ENCODE measurements at regions not wholly inside any gene's neighbourhood (a gene's known extent, or its start where the extent isn't known, plus 50 kb on each side); places are given as distances from the start of the nearest gene placed in this dataset.
"Not testable (repeated sequence)": the region's sequence is repeated elsewhere in the genome, so short reads cannot be mapped to it uniquely, and the experiment has no call there.

DNA sequence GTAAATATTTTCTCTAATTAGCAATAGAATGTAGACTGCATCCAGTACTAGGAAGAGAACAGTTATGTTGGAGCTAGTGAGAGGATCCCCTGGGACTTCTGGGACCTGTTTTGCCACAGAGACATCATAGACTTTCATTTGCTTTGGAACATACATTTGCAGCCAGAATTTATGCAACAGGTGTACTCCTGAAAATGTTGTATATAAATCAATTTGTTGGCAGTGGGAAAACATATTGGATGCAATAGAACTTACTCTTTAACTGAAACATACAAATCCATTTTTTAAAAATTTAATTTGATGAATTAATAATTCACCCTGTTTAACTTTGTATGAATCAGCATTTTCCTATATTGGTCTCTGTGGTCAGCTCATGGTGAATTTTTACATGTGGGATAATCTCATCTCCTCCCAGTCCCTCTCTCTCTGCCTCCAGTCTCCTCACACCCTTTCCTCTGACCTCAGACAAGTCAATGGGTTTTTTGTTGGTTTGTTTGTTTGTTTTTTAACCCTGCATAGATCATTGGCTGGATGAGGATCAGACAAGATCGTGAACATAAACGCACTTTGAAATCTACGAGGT is 263.0 kb downstream of the LPIN1 start:
- no peak for TF ChIP-seq JUND (IDR thresholded peaks at IDR 0.05; ENCODE audit: low read depth)
- in situ Hi-C loops (cut with HindIII; ENCODE audit: low pct_unique_long_range_greater_than_20kb, low sequenced_read_pairs), result no loop called here
- no peak for DNase-seq (ENCODE audit: low read depth in 1 of 2, low spot score in 1 of 2)

DNA sequence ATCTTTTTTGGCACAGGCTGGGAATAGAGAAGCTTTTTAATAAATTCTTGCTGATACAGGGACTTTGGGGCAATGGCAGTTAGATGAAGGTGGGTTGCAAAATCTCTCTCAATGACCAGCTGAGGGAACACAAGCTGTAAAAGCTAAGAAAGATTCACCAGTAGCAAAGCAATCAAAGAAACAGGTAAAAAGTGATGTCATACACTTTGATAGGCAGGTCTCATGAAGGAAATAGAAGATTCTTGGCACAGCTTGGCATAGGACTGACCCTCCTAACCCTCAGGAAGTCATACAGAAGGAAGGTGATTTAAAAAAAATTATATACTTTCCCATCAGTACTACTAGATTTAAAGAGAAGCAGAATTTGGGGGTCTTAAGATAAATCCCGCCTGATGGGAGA is 263.6 kb downstream of the LPIN1 start:
- in situ Hi-C loops (cut with HindIII; ENCODE audit: low pct_unique_long_range_greater_than_20kb, low sequenced_read_pairs), result no loop called here
- no peak for DNase-seq (ENCODE audit: low read depth in 1 of 2, low spot score in 1 of 2)
- no peak for TF ChIP-seq JUND (IDR thresholded peaks at IDR 0.05; ENCODE audit: low read depth)

DNA sequence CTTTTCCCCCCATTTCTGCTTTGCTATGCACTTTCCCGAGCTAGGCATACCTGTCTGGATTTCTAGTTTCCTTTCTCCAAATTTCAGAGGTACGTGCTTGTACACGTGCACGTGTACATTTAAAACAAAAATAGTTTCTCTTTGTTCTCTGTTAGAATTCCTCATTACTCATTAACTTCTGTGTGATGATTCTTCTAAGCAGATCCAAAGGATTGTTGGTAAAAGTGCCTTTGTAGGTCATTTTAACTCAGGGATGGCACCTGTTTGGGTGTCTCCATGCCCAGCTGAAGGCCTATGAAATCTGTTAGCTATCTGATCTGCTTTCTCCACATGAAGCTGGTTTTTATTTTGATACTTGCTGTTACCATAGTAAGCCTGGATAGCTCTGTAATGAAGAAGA is 264.3 kb downstream of the LPIN1 start:
- TF ChIP-seq JUND (IDR thresholded peaks at IDR 0.05; ENCODE audit: low read depth), result no peak
- in situ Hi-C loops (cut with HindIII; ENCODE audit: low pct_unique_long_range_greater_than_20kb, low sequenced_read_pairs), result no loop called here
- no peak for DNase-seq (ENCODE audit: low read depth in 1 of 2, low spot score in 1 of 2)

DNA sequence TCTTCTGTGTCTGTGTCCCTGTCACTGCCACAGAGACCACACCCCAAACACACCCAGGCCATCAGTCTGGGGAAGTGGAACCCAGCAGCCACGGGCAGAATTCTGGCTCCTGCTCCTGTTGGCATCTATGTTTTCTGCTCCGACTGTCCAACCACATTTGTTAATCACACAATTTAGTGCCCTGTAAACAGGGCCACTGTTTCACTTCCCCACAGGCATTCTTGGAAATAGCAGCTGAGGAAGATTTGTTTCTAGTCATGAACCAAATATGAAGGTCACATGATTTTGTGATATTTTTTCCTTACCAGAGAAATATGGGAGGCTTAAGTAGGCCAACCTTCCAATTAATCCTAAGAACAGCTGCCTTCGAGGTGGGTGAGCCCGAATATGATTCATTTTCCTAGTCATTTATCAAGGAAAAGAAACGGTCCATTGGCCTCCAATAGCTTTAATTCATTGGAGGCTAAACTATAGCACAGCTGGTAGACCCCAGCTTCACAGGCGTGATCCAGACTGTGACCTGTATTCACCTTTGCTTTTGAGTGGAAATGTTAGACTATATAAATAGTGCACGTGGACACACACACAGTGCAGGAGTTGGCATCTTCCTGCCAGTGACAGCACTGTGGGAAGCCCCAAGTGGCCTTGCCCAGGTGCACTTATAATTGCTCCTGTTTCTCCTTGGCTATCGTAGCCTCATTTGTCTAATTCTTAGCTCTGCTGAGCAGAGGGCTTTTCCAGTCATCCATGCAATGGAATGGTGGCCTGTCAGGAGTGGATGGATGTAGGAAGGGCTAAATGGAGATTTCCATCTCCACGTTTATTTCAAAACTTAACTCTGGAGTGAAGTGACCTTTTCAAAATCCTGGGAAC is 267.9 kb downstream of the LPIN1 start:
- TF ChIP-seq JUND (IDR thresholded peaks at IDR 0.05; ENCODE audit: low read depth), result no peak
- no peak for DNase-seq (ENCODE audit: low read depth in 1 of 2, low spot score in 1 of 2)
- in situ Hi-C loops (cut with HindIII; ENCODE audit: low pct_unique_long_range_greater_than_20kb, low sequenced_read_pairs), result no loop called here

DNA sequence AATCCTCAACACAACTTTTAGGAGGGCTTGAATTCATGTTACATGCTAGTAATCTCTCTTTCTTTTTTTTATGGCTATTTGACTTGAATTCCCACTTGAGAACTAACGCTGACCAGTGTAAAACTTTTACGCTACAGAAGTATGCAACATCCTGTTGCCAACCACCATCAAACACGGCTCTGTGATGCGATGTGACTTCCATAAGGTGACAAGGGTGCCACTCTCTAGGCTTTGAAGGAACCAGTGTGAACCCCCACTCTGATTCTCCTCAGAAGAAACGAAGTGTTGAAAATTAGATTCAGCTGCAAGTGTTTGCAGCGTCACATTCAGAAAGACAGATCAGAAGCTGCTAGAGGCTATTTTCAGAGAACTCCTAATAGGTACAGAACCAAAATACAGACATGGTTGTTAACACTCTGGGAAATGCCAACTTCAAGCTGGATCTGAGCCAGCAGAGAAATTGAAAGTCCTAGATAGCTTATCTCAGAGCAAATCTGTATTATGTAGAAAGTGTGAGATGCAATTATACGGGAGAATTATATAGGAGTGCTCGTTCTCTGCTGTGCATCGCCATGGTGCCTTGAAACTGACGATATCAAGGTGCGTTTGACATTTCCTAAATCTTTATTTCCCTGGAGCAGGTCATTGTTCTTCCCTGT is 271.2 kb downstream of the LPIN1 start:
- in situ Hi-C loops (cut with HindIII; ENCODE audit: low pct_unique_long_range_greater_than_20kb, low sequenced_read_pairs), result no loop called here
- no peak for TF ChIP-seq JUND (IDR thresholded peaks at IDR 0.05; ENCODE audit: low read depth)
- DNase-seq (ENCODE audit: low read depth in 1 of 2, low spot score in 1 of 2), result no peak

DNA sequence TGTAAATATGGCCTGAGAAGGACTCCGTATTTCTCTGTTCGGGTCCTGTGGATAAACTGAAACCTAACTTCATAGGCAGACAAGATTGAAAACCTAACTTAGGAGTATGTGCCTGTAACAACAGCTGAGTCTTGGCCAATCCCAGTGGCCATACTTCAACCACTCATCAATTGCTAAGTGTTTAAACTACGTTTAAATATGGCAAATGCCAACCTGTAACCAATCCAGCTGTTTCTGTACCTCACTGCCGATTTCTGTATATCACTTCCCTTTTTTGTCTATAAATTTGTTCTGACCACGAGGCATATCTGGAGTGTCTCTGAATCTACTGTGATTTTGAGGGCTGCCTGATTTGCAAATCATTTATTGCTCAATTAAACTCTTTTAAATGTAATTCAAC is 272.3 kb downstream of the LPIN1 start:
- in situ Hi-C loops (cut with HindIII; ENCODE audit: low pct_unique_long_range_greater_than_20kb, low sequenced_read_pairs); DNase-seq (ENCODE audit: low read depth in 1 of 2, low spot score in 1 of 2): not testable (repeated sequence)

DNA sequence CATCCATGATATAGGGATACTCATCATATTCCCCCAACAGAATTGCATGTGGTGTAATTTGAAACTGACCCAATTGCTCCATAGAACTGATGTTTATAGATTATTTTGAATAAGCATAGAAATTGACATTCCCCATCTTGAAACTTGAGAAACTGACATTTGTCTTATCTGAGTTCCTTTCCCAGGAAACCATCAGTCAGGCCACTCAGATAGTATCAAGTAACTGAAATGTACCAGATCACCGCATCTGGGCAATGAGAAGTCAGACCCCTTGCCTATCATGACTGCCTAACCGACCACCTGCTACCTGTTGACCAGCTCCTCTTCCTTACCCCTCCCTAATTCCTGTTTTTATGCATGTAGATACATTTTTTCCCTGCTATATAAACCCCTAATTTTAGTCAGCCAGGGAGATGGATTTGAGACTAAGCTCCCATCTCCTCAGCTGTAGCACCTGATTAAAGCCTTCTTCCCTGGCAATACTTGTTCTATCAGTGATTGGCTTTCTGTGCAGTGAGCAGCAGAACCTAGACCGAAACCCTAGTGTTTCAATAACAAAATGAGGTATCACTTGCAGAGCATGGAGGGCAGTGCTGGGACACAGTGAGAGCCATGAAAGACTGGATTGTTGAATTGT is 274.5 kb downstream of the LPIN1 start:
- DNase-seq (ENCODE audit: low read depth in 1 of 2, low spot score in 1 of 2), result no peak
- no peak for TF ChIP-seq JUND (IDR thresholded peaks at IDR 0.05; ENCODE audit: low read depth)
- in situ Hi-C loops (cut with HindIII; ENCODE audit: low pct_unique_long_range_greater_than_20kb, low sequenced_read_pairs), result no loop called here

DNA sequence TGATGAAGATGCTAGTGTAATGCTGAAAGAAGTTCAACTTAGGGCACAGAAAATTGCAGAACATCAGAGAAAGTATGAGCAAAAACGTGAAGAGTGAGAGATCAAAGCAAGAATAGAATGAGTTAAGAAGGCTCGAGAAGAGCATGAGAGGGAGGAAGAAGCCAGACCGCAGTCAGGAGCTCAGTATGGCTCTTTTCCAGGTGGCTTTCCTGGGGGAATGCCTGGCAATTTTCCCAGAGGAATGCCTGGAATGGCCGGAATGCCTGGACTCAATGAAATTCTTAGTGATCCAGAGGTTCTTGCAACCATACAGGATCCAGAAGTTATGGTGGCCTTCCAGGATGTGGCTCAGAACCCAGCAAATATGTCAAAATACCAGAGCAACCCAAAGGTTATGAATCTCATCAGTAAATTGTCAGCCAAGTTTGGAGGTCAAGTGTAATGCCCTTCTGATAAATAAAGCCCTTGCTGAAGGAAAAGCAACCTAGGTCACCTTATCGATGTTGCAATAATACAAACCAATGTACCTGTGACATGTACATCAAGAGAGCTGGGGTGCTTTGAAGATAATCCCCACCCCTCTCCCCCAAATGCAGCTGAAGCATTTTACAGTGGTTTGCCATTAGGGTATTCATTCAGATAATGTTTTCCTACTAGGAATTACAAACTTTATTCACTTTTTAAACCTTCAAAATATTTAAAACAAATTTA is 277.9 kb downstream of the LPIN1 start:
- DNase-seq (ENCODE audit: low read depth in 1 of 2, low spot score in 1 of 2); in situ Hi-C loops (cut with HindIII; ENCODE audit: low pct_unique_long_range_greater_than_20kb, low sequenced_read_pairs): not testable (repeated sequence)

DNA sequence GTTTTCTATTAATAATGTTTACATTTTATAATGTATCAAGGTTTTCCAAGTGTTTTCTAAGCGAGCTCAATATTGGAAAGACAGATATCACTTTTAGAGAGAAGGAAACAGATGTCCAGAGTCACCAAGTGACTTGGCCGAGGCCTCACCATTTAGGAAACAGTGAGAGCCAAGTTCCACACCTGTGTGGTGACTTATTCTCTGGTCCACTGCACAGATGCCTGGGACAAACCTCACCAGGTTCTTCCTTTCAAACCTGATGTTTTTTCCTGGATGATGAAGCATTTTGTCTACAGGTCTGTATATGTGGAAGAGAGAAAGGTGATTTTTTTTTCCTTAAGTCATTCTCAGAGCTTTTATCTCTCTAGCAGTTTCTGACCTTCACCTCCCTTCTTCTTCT is 280.7 kb downstream of the LPIN1 start:
- TF ChIP-seq JUND (IDR thresholded peaks at IDR 0.05; ENCODE audit: low read depth), result no peak
- in situ Hi-C loops (cut with HindIII; ENCODE audit: low pct_unique_long_range_greater_than_20kb, low sequenced_read_pairs), result no loop called here
- no peak for DNase-seq (ENCODE audit: low read depth in 1 of 2, low spot score in 1 of 2)

DNA sequence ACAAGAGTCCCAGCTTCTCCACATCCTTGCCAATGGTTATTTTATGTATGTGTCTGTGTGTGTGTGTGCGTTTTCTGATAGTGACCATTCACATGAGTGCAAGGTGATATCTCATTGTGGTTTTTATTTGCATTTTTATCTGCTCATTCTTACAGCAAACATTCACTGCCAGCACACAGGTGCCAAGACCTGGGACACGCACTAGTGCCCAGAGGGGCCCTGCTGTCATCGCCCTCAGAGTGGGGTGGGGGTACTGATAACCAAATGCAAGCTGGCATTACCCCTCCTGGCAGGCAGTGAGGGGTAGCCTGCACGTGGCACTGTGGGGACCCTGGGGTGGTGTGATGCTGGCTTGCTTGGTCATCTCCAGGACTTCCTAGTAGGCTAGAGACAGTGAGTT is 285.4 kb downstream of the LPIN1 start:
- no peak for DNase-seq (ENCODE audit: low read depth in 1 of 2, low spot score in 1 of 2)
- TF ChIP-seq JUND (IDR thresholded peaks at IDR 0.05; ENCODE audit: low read depth), result no peak
- in situ Hi-C loops (cut with HindIII; ENCODE audit: low pct_unique_long_range_greater_than_20kb, low sequenced_read_pairs), result no loop called here

DNA sequence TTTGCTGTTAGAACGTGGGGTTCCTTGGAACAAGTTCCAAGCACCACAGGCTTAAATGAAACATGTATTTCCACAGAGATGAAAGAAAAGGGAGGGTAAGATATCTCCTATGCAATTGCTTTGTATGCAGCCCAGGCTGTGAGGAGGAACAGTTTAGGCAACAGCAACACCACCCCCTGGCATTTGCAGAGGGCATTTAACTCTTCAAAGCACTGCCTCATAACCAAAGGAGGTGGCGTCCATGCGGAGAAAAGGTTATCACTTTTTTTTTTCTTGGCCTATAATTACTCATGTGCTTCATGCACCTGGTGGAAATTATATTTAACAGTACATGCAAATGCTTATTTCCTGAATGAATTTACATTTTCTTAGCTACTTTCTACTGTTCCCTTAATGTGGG is 286.0 kb downstream of the LPIN1 start:
- DNase-seq (ENCODE audit: low read depth in 1 of 2, low spot score in 1 of 2), result no peak
- TF ChIP-seq JUND (IDR thresholded peaks at IDR 0.05; ENCODE audit: low read depth), result no peak
- in situ Hi-C loops (cut with HindIII; ENCODE audit: low pct_unique_long_range_greater_than_20kb, low sequenced_read_pairs), result no loop called here

DNA sequence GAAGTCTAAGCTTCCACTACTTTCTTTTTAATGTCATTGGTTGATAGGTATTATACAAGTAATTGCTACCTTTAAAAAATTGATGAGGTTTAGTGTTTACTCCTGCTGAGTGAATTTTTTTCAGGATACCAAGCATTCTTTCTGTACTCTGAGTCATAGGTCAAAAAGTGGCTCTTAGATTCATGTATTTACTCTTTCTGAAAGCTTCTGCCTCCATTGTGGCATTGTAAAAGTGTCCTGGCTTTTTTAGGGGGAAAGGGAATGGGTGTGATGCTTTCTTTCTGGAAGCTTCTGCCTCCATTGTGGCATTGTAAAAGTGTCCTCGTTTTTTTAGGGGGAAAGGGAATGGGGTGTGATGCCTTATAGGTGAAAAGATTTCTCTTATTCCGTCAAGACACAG is 286.5 kb downstream of the LPIN1 start:
- no peak for TF ChIP-seq JUND (IDR thresholded peaks at IDR 0.05; ENCODE audit: low read depth)
- DNase-seq (ENCODE audit: low read depth in 1 of 2, low spot score in 1 of 2), result no peak
- in situ Hi-C loops (cut with HindIII; ENCODE audit: low pct_unique_long_range_greater_than_20kb, low sequenced_read_pairs), result no loop called here
